ENCODE measurements at regions not wholly inside any gene's neighbourhood (a gene's known extent, or its start where the extent isn't known, plus 50 kb on each side); places are given as distances from the start of the nearest gene placed in this dataset.

DNA sequence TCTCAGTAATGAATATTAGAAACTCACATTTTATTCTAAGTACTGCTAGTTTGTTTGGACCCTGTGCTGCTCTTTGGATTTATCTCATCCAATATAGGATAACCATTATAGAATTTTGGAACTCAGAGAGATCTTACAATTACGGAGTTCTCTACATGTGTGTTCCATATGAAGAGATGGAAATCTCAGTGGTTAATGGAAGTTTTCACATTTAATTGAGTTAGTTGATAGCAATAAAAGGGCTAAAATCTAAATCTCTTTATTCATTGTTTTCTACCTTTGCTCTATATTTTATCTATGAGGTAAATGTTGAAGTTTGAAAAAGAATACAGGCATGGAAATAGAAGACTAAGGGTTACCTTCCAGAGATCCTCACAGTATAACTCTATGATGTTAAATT lies 558.0 kb upstream of the KIF2B start:
- TF ChIP-seq CTCF (IDR thresholded peaks at IDR 0.05; ENCODE audit: low read depth, low read length, poor library complexity, severe bottlenecking) = no peak
- TF ChIP-seq EZH2phosphoT487 (IDR thresholded peaks at IDR 0.05; ENCODE audit: borderline replicate concordance, low read length) = no peak
